ENCODE measurements at regions not wholly inside any gene's neighbourhood (a gene's known extent, or its start where the extent isn't known, plus 50 kb on each side); places are given as distances from the start of the nearest gene placed in this dataset.

- no peak for DNase-seq (ENCODE audit: low spot score in 2 of 2)
- Histone ChIP-seq H3K27ac (no peak overlapping the region), H3K36me3 (no peaks in the 10 kb centered on the region), H3K27me3 (no peaks in the 10 kb centered on the region), H3K4me3 (no peak overlapping the region), H3K9me3 (no peaks in the 10 kb centered on the region), H3K4me1 (no peaks in the 10 kb centered on the region)
- no peak for TF ChIP-seq CTCF (IDR thresholded peaks at IDR 0.05)
- intact Hi-C loops (cut with DNase I): no loop called here
Observed at GRCh38 chr18:51399491-51400122, 202.1 kb upstream of the MEX3C start.

- no peak for TF ChIP-seq CTCF (IDR thresholded peaks at IDR 0.05)
- Histone ChIP-seq H3K9me3 (no peaks in the 10 kb centered on the region), H3K4me3 (no peak overlapping the region), H3K27ac (no peak overlapping the region), H3K4me1 (no peaks in the 10 kb centered on the region), H3K36me3 (no peaks in the 10 kb centered on the region), H3K27me3 (no peaks in the 10 kb centered on the region)
- no peak for DNase-seq (ENCODE audit: low spot score in 2 of 2)
- intact Hi-C loops (cut with DNase I): no loop called here
Observed at GRCh38 chr18:51400721-51401120, 203.2 kb upstream of the MEX3C start.

- Histone ChIP-seq H3K36me3 (no peaks in the 10 kb centered on the region), H3K27ac (no peak overlapping the region), H3K4me1 (no peaks in the 10 kb centered on the region), H3K4me3 (no peak overlapping the region), H3K27me3 (no peaks in the 10 kb centered on the region), H3K9me3 (no peaks in the 10 kb centered on the region)
- TF ChIP-seq CTCF (IDR thresholded peaks at IDR 0.05): no peak
- no peak for DNase-seq (ENCODE audit: low spot score in 2 of 2)
- intact Hi-C loops (cut with DNase I): no loop called here
Observed at GRCh38 chr18:51401912-51402311, 204.4 kb upstream of the MEX3C start.

GRCh38 chr18:51404620-51405019, 207.1 kb upstream of the MEX3C start:
- no peak for DNase-seq (ENCODE audit: low spot score in 2 of 2)
- intact Hi-C loops (cut with DNase I): no loop called here

GRCh38 chr18:51405683-51406477, 208.4 kb upstream of the MEX3C start:
- no peak overlapping the region for H3K27ac ChIP-seq
- H3K36me3 ChIP-seq: no peaks in the 10 kb centered on the region
- no peaks in the 10 kb centered on the region for H3K27me3 ChIP-seq
- H3K9me3 ChIP-seq: no peaks in the 10 kb centered on the region
- no peak for TF ChIP-seq CTCF (IDR thresholded peaks at IDR 0.05)
- intact Hi-C loops (cut with DNase I): no loop called here
- no peak overlapping the region for H3K4me3 ChIP-seq
- DNase-seq (ENCODE audit: low spot score in 2 of 2): no peak
- no peaks in the 10 kb centered on the region for H3K4me1 ChIP-seq

More at GRCh38 chr18:51404620-51405019, 207.1 kb upstream of the MEX3C start:
- Histone ChIP-seq H3K9me3 (no peaks in the 10 kb centered on the region), H3K4me3 (no peak overlapping the region), H3K36me3 (no peaks in the 10 kb centered on the region), H3K4me1 (no peaks in the 10 kb centered on the region), H3K27me3 (no peaks in the 10 kb centered on the region), H3K27ac (no peak overlapping the region)
- no peak for TF ChIP-seq CTCF (IDR thresholded peaks at IDR 0.05)

Measured in ascending aorta (tissue), 2 donors.